ENCODE measurements at regions not wholly inside any gene's neighbourhood (a gene's known extent, or its start where the extent isn't known, plus 50 kb on each side); places are given as distances from the start of the nearest gene placed in this dataset.

- Histone ChIP-seq H3K27ac (peak overlapping the region; percentile 11), H3K79me2 (no peaks in the 10 kb centered on the region), H3K4me1 (ENCODE audit: insufficient read depth) (peaks cover 29% of the 10 kb centered on the region), H3K9me3 (ENCODE audit: low read depth) (no peaks in the 10 kb centered on the region), H3K27me3 (no peaks in the 10 kb centered on the region), H3K4me2 (no peak overlapping the region), H3K4me3 (no peak overlapping the region), H4K20me1 (ENCODE audit: insufficient read depth, poor library complexity, severe bottlenecking) (no peaks in the 10 kb centered on the region), H2AFZ (no peak overlapping the region), H3K9me2 (replicated peaks; ENCODE audit: insufficient read depth) (no peaks in the 10 kb centered on the region), H3K36me3 (replicated peaks; ENCODE audit: insufficient read depth, low read depth) (no peaks in the 10 kb centered on the region)
- DNase-seq (ENCODE audit: low spot score): peak; percentile 14
- WGBS (ENCODE audit: low lambda C conversion rate, missing lambda C conversion rate): 60% methylated on average over 3 of the region's 3 CpGs
- TF ChIP-seq CTCF (IDR thresholded peaks at IDR 0.05; ENCODE audit: poor library complexity) (no peak), EZH2phosphoT487 (IDR thresholded peaks at IDR 0.05; ENCODE audit: low read depth, severe bottlenecking, unreplicated experiment) (no peak), EZH2 (IDR thresholded peaks at IDR 0.05; ENCODE audit: borderline replicate concordance) (no peak)
These were observed 696.5 kb upstream of the CITED2 start for GRCh38 chr6:140070846-140071473.

DNA sequence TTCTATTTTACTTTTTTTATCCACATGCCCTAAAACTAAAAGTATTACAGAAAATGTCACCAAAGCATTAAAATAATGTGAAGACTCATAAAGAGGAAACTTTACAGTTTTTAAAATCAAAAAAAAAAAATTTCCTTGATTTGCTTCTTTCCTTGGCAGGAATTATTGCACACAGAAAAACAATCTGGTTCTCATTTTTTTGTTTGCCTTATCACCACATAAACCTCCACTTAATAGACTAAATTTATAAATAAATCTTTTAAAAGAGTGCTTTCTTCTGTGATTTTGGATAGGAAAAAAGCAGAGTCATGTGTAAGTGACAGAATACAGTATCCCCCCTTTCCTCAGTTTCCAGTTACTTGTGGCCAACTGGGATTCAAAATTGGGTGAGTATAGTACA, 695.1 kb upstream of the CITED2 start:
- DNase-seq (ENCODE audit: low spot score): no peak
- Histone ChIP-seq H3K9me3 (ENCODE audit: low read depth) (no peaks in the 10 kb centered on the region), H3K27ac (no peak overlapping the region), H3K27me3 (no peaks in the 10 kb centered on the region), H4K20me1 (ENCODE audit: insufficient read depth, poor library complexity, severe bottlenecking) (no peaks in the 10 kb centered on the region), H3K4me3 (no peak overlapping the region), H3K4me1 (ENCODE audit: insufficient read depth) (peaks cover 29% of the 10 kb centered on the region), H2AFZ (no peak overlapping the region), H3K4me2 (no peak overlapping the region), H3K9me2 (replicated peaks; ENCODE audit: insufficient read depth) (no peaks in the 10 kb centered on the region), H3K79me2 (no peaks in the 10 kb centered on the region), H3K36me3 (replicated peaks; ENCODE audit: insufficient read depth, low read depth) (no peaks in the 10 kb centered on the region)
- TF ChIP-seq EZH2phosphoT487 (IDR thresholded peaks at IDR 0.05; ENCODE audit: low read depth, severe bottlenecking, unreplicated experiment) (no peak), CTCF (IDR thresholded peaks at IDR 0.05; ENCODE audit: poor library complexity) (no peak), EZH2 (IDR thresholded peaks at IDR 0.05; ENCODE audit: borderline replicate concordance) (no peak)

DNA sequence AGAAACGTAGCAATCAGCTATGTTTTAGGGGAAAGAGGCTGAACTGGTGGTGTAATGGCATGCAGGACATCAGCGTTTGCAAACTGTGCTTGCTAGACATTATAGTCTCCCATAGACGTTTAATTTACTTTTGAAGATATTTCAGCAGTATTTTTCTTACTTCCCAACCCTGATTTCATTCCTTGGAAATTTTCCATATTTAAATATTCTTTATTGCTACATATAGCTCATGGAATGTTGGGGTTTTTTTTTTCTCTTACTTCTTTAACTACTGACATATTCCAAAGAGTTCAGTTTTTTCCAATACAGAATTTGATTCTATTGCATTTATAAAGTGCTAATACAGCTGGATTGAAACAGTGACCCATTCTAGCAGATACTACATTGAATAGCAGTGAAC, 694.4 kb upstream of the CITED2 start:
- TF ChIP-seq CTCF (IDR thresholded peaks at IDR 0.05; ENCODE audit: poor library complexity) (no peak), EZH2phosphoT487 (IDR thresholded peaks at IDR 0.05; ENCODE audit: low read depth, severe bottlenecking, unreplicated experiment) (no peak), EZH2 (IDR thresholded peaks at IDR 0.05; ENCODE audit: borderline replicate concordance) (no peak)
- WGBS (ENCODE audit: low lambda C conversion rate, missing lambda C conversion rate): 75% methylated on average over 3 of the region's 3 CpGs
- Histone ChIP-seq H3K4me3 (no peak overlapping the region), H3K79me2 (no peaks in the 10 kb centered on the region), H3K27ac (no peak overlapping the region), H4K20me1 (ENCODE audit: insufficient read depth, poor library complexity, severe bottlenecking) (no peaks in the 10 kb centered on the region), H3K27me3 (no peaks in the 10 kb centered on the region), H3K9me2 (replicated peaks; ENCODE audit: insufficient read depth) (no peaks in the 10 kb centered on the region), H3K4me1 (ENCODE audit: insufficient read depth) (peaks cover 29% of the 10 kb centered on the region), H3K36me3 (replicated peaks; ENCODE audit: insufficient read depth, low read depth) (no peaks in the 10 kb centered on the region), H2AFZ (no peak overlapping the region), H3K9me3 (ENCODE audit: low read depth) (no peaks in the 10 kb centered on the region), H3K4me2 (no peak overlapping the region)
- no peak for DNase-seq (ENCODE audit: low spot score)

- DNase-seq (ENCODE audit: low spot score): peak; percentile 32
- no peak overlapping the region for H3K4me3 ChIP-seq
- no peaks in the 10 kb centered on the region for H3K79me2 ChIP-seq
- no peaks in the 10 kb centered on the region for H3K9me3 ChIP-seq (ENCODE audit: low read depth)
- H3K36me3 ChIP-seq (replicated peaks; ENCODE audit: insufficient read depth, low read depth): no peaks in the 10 kb centered on the region
- no peak overlapping the region for H2AFZ ChIP-seq
- no peak overlapping the region for H3K4me2 ChIP-seq
- WGBS (ENCODE audit: low lambda C conversion rate, missing lambda C conversion rate): 89% methylated on average over 7 of the region's 7 CpGs
- no peaks in the 10 kb centered on the region for H3K9me2 ChIP-seq (replicated peaks; ENCODE audit: insufficient read depth)
- H3K4me1 ChIP-seq (ENCODE audit: insufficient read depth): peaks cover 8% of the 10 kb centered on the region
- H3K27ac ChIP-seq: peak overlapping the region; percentile 7
- no peaks in the 10 kb centered on the region for H3K27me3 ChIP-seq
- H4K20me1 ChIP-seq (ENCODE audit: insufficient read depth, poor library complexity, severe bottlenecking): no peaks in the 10 kb centered on the region
- TF ChIP-seq EZH2 (IDR thresholded peaks at IDR 0.05; ENCODE audit: borderline replicate concordance) (no peak), CTCF (IDR thresholded peaks at IDR 0.05; ENCODE audit: poor library complexity) (peak; percentile 24), EZH2phosphoT487 (IDR thresholded peaks at IDR 0.05; ENCODE audit: low read depth, severe bottlenecking, unreplicated experiment) (no peak)
These were observed 689.9 kb upstream of the CITED2 start for GRCh38 chr6:140064366-140064765.

All from hepatocyte (in vitro differentiated cells).